GM18861 (cell line): ENCODE measurements at regions not wholly inside any gene's neighbourhood (a gene's known extent, or its start where the extent isn't known, plus 50 kb on each side); places are given as distances from the start of the nearest gene placed in this dataset.

Source experiments
- ATAC-seq: cut with Tn5 transposase; IDR thresholded peaks from one replicate; pipeline ENCODE4 v1.9.1; 2021; ENCODE audit not compliant: unreplicated experiment

- ATAC-seq, result no peak
These were observed 58.9 kb upstream of the MON1B start for GRCh38 chr16:77132051-77132618.

GRCh38 chr16:77133706-77134105 lies 57.3 kb upstream of the MON1B start:
- no peak for ATAC-seq

- no peak for ATAC-seq
These were observed 53.9 kb upstream of the MON1B start for GRCh38 chr16:77137045-77137444.
